Pons (tissue), 1 donor: ENCODE measurements at regions not wholly inside any gene's neighbourhood (a gene's known extent, or its start where the extent isn't known, plus 50 kb on each side); places are given as distances from the start of the nearest gene placed in this dataset.

Experiments
- DNase-seq: peaks from one replicate; pipeline ENCODE4 v3.0.0-alpha.2; 2016; ENCODE audit warnings: low spot score

DNA sequence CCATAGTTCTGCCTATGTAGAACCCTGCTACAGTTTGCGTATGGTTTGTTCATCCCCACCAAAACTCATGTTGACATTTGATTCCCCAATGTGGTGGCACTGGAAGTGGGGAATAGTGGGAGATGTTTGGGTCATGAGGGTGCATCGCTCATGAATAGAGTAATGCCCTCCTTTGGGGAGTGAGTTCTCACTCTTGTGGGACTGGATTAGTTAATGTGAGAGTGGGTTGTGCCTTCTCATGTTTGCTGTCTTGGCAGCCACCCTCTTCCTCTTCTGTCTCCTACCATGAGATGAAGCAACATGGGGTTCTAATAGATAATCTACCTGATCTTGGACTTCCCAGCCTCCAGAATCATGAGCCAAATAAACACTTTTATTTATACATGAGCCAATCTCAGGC lies 237.2 kb upstream of the APCDD1 start:
- DNase-seq, result no peak

DNA sequence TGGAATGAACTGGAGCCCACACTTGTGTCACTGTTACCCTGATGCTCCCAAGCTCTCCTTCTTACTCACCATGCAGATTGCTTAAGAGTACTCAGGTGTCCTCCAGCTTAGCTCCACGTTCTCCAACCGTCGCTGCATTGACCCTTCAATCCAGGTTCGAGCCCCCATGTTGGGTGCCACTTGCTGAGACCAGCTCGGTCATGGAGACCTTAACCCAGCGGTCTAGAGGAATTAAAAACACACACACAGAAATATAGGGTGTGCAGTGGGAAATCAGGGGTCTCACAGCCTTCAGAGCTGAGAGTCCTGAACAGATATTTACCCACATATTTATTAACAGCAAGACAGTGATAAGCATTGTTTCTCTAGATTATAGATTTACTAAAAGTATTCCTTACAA lies 229.1 kb upstream of the APCDD1 start:
- no peak for DNase-seq

DNA sequence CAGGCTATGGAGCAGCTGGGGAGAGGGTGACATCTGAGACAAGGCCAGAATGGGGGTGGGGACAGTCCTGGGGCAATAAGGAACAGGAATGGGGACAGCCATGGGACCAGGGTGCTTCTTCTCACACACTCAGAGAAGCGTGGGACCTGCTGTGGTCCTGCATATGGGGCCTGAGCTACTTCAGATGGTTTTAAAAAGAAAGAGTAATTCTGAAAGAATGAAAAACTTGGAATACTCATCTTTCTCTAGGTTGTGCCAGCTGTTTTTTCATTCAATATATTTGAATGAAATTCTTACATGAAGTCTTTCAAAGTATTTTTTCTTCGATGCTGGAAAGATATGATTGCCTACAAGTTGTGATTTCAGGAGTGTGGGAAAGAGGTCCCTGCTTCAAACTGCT lies 227.5 kb upstream of the APCDD1 start:
- DNase-seq, result no peak

DNA sequence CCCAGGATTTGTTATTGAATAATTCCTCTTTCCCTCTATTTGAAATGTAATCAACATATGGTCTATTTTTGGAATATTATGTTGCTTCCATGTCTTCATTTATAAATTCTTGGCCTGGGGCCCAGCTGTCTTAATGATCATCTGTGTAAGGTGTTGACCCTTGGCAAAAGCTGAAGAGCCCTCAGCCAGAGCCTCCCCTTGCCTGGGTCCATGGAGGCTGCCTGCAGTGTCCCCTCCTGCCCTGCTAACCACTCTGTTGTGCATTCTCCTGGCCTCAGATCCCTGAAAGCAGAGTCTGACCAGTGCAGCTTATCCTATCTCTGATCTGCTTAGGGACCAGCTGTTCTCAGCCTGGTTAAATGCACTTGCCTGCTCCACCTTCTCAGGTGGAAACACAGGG lies 226.1 kb upstream of the APCDD1 start:
- DNase-seq, result no peak

DNA sequence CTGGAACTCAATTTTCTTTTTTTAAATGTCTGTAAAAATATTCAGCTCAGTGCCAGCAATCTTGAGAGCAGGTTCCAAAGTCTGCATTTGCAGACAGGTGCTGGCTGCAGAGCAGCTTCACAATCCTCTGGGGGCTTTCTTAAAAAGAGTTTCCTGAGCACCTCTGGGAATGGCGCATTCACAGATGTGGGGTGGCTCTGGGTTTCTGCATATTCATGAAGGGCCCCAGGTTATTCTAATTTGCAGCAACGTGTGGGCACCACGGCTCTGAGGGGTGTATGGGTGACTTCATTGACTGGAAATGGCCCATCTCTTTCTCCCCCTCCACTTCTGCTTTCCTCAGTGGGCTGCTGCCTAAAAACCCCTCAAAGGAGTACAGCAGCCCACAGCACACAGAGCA lies 225.0 kb upstream of the APCDD1 start:
- DNase-seq, result no peak

DNA sequence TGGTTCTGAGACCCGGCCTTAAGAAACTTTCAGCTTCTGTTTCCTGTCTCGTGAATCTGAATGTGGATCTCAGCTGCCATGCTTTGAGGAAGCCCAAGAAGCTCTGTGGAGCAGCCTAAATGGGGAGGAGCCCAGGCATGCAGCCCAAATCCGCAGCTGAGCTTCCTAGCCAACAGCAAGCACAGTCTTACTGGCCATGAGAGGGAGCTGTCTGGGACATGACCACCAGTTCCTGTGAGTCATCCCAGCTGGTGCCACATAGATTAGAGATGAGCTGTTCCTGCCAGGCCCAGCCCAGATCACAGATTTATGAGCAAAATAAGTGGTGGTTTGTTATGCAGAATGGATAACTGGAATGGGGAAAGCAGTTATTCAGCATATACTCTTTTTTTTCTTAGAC lies 224.4 kb upstream of the APCDD1 start:
- DNase-seq, result no peak

DNA sequence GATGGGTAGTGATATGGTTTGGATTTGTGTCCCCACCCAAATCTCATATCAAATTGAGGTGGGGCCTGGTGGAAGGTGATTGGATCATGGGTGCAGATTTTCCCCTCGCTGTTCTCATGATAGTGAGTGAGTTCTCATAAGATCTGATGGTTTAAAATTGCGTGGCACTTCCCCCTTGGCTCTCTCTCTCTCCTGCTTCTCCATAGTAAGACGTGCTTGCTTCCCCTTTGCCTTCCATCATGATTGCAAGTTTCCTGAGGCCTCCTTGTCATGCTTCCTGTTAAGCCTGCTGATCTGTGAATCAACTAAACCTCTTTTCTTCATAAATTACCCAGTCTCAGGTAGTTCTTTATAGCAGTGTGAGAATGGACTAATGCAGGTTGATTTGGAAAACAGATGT lies 223.2 kb upstream of the APCDD1 start:
- no peak for DNase-seq

DNA sequence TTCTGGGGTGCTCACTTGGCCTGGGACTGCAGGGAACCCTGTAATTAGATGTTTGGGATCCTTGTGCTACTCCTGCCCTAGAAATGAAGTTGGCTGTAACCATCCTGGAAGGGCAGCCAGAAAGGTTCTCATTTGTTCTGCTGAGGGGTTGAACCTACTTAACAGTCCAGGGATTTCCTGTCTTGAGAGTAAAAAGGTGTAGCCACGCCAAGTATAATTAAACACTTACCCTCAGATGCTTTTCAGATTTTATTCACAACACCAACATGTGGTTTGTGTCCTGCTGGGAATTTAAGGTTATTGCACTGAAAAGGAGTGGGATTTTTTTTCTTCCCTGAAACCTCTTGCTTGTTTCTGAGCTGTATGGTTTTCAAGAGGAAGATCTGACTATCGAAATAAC lies 222.4 kb upstream of the APCDD1 start:
- DNase-seq, result peak; percentile 31

DNA sequence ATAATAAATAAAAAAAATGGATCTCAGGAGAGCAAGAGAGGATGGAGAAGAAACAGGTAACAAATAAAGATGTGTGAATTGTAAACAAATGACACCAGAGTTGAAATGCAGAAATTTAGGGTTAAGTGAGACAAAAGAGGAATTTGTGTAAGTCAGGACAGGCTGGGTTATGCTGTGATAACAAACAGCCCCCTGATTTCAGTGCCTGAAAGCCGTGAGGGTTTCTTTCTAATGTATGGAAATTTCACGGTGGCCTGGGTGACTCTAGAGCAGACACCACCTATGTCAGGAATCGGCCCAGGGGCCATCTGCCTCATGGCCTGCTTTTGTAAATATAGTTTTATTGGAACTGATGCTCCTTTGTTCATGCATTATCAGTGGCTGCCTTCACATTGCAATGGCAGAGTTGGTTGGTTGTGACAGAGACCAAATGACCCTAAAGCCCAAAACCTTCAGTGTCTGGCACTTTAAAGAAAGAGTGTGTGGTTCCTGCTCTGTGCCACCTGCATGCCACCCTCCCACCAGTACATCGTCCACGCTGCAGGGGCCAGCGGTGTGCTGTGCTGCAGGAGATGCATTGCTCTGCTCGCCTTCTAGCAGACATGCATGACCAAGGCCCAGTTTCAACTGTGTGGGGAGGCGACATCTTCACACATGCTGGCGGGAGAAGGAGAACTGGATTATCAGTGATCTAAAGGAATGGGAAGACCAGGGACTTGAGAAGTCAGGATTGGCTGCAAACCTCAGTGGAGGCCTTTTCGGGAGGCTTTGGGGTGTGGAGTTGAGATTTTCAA lies 221.2 kb upstream of the APCDD1 start:
- DNase-seq, result no peak

DNA sequence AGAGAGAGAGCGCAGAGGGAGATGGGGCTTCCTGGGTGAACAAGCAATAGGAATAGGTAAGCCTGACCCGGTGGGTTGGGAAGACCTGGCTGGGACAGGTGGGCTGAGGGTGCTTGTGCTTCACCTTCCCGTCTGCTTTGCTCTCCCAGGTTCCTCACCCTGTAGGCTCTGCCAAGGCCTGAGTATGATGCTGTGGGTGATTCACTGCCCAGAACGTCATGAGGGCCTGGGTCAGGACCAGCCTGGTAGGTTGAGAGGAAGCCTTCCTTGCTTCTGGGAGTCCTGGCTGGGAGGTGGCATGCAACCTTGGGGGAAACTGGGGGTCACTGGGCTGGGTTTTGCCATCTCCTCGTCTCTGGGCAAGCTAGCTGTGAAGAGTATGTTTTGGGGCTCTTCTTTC lies 220.2 kb upstream of the APCDD1 start:
- DNase-seq, result no peak

DNA sequence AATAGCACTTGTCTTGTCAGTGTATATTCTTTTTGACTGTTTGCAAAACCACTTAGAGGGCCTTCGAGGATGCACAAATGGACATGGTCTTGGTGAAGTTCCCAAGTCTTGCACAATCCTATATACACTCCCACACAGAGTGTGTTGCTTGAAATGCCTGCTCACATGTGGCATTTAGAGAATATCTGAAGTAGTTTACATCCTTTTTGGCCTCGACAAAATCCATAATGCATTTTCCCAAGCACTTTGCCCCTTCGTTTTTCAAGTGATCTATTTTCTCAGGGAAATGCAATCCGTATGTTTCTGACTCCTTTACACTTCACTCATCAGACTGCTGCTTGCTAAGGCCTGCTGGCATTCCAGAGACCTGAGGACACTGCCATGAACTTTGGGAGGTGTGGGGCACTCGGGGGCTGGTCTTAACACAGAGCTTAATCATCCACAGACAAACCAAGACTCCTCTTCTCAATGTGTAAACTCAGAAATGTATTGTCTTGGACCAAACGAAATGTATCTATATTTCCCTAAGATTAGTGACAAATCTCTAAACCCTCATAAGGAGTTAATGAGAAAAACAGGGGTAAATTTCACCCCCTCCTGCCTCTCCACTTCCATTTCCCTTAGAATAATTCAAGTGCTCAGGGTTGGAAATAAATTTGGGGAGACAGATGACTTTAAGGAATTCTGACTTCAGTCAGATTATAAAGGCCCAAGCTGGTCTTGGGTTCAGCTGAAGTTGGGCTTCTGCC lies 219.3 kb upstream of the APCDD1 start:
- DNase-seq, result no peak

DNA sequence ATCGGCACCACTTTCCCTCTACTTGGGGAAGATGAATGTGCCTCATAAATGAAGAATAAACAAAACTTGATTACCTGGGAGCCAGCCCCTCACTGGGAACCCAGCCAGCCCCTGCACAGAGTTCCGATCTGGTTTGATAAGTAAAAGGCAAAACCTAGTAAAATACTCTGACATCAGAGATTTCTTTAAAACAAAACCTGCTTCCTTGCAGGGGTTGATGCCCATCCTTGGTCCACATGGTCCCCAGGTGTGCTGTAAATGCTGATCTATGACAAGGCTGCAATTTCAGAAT lies 218.8 kb upstream of the APCDD1 start:
- DNase-seq, result no peak

DNA sequence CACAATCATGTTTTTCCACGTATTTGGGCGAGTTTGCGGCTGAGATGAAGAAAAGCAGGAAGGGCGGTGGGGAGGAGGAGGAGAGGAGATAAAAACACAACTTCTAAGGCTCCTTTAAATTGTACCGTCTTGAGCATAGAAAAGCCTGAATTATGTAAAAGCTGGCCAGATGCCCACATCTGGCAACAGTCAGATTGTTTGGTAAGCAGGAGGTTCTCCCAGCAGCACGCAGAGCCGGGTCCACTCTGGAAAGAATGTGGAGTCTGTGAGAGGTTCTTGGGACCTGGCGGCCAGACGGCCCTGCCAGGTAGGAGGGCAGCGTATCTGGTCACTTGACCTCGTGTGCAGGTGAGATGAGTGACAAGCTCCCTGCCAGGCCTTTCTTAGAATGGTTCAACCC lies 215.3 kb upstream of the APCDD1 start:
- DNase-seq, result no peak

DNA sequence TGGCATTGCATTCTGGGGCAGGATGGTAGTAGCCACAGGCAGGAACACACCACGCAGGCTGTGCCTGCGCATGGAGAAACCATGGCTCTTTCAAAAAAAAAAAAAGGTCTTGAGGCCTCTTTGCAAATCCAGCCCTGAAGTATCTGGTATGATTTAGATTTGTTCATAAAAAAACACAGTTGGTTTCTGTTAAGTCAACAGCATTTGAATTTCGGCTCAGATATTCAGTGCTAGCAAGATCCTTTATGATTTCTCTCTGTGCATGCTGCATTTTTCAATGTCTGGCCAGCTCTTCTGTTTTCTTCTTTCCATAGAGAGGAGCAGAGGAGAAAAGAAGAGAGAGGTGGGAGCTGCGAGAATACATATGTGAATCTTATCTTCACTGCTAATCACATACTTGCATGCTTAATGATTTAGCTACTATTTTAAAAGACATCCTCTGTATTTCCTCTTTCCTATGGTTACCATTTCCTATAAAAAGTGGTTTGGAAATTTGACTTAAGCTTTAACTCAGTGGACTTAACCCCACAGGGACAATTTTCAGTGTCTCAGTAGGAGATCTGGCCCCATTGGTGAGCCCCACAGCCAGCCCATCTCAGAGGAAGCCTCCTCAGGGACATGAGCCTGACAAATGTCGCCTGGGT lies 214.3 kb upstream of the APCDD1 start:
- DNase-seq, result no peak

DNA sequence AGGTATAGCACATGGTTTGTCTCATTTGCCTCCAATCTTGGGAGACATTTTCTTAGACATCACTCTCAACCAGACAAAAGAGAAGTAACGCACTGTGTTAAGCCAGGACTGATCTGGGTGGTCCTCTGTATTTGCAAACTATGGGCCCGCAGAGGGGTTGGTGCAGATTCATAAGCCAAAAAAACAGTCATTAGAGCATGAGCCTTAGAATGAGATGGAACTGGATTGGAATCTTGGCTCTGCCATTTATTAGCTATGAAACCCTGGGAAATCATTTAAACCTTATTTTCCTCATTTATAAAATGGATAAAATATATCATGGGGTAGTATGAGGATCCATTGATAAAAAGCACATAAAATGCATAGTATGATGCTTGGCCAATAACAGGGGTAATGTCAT lies 213.5 kb upstream of the APCDD1 start:
- DNase-seq, result no peak

DNA sequence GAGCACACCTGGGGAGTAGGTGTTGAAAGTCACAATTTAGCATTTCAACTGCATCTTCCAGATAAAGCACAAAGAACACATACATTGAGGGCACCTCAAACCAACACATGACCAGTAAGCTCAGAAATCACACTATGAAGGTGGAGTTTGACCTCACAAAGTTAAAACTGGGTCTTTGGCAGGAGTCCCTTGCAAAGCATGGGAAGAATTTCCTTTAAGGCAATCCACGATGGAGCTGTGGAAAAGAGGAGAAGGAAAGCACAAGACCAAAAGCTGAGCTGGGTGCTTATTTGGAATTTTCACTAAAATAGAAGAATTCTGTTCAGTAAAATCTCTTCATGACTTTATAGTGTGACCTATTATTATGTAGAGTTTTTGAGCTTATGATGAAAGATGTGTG lies 212.9 kb upstream of the APCDD1 start:
- no peak for DNase-seq

DNA sequence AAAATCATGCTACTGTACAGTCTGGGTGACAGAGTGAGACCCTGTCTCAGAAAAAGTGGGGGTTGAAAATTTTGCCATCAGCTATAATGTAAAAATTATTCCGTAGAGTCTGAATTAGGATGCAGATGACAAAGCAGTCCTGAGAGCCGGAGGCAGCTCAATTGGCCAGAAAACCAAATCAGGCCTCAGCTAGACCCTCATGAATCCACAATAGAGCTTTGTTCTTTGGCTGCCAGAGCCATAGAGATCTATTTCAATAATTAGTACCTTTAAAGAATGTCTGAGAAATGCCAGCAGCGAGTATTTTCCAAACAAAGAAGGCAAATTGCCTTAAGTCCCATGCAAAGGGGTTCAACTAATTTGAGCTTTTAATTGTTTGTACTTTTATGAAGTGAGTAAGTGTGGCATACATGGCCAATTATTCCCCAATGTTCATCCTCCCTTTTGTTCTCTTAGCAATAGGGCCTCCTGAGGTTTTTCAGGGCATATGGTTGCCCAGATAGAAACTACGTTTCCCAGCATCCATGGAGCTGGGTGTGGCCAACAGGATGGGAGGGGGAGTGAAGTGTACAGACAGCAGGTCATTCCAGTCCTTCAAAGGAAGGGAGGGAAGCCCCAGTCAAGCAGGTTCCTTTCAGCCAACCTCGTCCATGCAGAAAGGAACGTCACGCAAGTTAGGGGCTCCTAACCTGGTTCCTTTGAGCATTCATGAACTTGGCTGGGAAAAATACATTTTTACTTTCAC lies 211.3 kb upstream of the APCDD1 start:
- DNase-seq, result peak; percentile 65

DNA sequence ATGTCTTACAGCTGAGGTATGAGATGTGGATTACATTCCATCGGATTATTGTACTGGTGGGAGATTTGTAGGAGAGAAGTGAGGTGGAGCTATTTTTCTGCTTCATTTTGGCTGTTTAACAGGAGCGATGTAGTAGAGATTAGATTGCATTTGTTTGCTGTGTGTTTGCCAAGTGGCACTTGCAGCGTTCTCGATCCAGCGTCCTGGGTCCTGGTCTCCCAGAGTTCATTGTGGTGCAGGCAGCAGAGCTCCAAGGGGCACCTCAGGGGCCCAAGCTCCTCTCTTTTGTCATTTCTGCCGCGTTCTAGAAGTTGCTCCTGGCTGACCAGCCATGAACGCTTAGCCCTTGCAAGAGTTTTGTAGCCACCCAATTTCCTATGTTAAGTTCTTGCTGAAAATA lies 210.1 kb upstream of the APCDD1 start:
- DNase-seq, result no peak

DNA sequence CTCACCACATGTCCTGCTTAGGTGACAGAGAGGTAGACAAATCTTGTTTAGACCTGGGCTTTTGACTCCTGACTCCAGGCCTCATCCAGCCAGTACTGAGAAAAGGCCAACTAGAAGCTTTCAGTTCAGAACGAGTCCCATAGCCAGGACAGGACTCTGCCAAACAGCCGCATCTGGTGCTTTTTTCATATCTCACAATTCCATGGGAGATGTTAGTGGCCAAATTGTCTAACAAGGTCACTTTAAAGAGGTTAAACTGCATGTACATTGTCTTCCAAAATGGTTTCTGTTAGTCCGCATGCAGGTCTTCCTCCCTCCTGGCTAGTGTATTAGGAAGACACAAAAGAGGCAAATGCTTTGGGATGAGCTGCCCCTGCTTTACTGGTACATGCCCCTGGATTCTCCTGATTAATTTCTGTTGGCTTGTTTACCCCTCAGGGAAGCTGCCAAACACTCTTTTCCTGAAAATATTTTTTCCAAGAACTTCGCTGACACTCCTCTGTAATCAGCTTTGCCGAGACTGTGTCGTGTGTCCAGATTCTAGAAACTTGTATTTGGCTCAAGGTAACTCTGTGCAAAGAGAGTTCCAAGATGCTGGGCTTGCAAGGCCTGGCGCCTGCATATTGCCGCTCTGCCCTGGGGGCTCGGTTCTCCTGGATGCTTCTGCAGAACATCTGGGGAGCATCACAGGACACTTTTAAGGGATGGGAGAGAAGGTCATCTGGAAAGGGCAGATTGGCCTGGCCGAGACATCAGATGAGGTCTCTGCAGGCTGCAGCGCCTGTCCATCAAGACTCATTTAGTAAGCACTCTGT lies 209.2 kb upstream of the APCDD1 start:
- no peak for DNase-seq

DNA sequence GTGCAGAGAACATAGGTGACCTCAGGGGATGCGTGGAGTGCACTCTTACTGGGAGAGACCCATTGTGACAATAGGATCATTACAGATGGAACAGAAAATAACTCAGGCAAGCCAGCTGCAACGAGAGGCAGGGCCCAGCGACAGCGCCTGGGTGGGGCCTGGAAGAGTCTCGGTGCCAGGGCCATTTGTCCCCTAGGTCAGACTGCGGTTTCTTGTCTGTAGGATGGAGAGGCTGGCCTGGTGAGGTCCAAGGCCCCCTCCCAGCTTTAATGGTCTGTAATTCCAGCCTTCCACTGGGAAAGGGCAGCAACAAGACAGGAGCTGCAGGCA lies 208.6 kb upstream of the APCDD1 start:
- peak; percentile 32 for DNase-seq

DNA sequence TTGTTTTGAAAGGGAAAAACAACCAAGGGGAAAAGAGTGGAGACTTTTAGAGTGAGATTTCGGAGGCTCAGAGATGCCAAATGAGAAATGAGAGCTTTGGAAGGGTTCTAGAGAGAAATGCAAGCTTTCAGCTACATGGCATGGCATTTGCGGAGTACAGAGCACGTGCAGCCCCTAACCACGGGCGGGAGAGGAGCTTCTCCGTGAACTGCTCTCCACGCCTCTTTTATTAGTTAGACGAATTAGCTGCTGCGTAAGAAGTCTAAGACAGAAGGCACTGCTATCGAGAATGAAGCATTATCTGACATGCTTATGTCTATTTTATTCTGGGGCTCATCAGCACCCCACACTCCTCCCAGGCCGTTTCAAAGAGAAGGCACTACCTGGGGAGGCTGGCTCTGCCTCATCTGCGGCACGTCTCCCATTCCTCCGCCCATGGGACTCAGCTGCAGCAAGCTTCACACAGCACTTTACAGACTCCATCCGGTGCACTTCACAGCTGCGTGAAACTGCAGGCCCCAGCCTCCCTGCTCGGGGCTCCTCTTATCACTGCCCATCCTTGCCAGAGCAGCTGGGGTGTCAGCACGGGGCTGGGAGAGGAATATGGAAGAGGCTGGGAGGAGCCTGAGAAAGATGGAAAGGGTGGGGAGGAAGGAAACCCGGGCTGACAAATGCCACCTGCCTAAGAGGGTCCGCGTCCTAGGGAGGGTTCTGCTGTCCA lies 207.3 kb upstream of the APCDD1 start:
- no peak for DNase-seq

DNA sequence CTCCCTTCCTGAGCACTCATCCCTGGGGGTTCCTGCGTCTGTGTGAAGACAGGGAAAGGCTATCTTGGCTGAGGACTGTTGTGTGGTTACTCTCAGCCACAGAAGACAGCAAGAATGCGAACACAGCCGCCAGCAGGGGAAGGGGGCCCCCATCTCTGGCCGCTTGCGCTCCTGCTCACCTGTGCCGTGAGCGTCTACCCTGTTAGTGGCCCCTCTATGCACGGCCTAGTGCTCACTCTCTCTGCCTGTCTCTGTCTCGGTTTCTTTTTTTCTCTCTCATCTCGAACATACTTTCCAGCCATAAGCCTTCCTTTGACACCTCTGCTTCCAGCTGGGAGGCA lies 206.7 kb upstream of the APCDD1 start:
- DNase-seq, result no peak
